ENCODE measurements at regions not wholly inside any gene's neighbourhood (a gene's known extent, or its start where the extent isn't known, plus 50 kb on each side); places are given as distances from the start of the nearest gene placed in this dataset.

GRCh38 chr2:195411219-195411687 lies 245.8 kb upstream of the SLC39A10 start:
- TF ChIP-seq CTCF (IDR thresholded peaks at IDR 0.05) = no peak
- Histone ChIP-seq H3K4me3 (no peak overlapping the region), H3K27ac (no peak overlapping the region)
- DNase-seq (ENCODE audit: low spot score) = no peak

- DNase-seq (ENCODE audit: low spot score) = no peak
- TF ChIP-seq CTCF (IDR thresholded peaks at IDR 0.05) = no peak
- H3K4me3 ChIP-seq = no peak overlapping the region
- H3K27ac ChIP-seq = no peak overlapping the region
Observed at GRCh38 chr2:195410074-195410671, 246.9 kb upstream of the SLC39A10 start.

GRCh38 chr2:195408811-195409210 lies 248.2 kb upstream of the SLC39A10 start:
- no peak for TF ChIP-seq CTCF (IDR thresholded peaks at IDR 0.05)
- Histone ChIP-seq H3K4me3 (no peak overlapping the region), H3K27ac (no peak overlapping the region)
- DNase-seq (ENCODE audit: low spot score) = no peak

- no peak for DNase-seq (ENCODE audit: low spot score)
- TF ChIP-seq CTCF (IDR thresholded peaks at IDR 0.05) = no peak
- Histone ChIP-seq H3K27ac (no peak overlapping the region), H3K4me3 (no peak overlapping the region)
Observed at GRCh38 chr2:195408196-195408595, 248.8 kb upstream of the SLC39A10 start.

- H3K4me3 ChIP-seq = no peak overlapping the region
- no peak for DNase-seq (ENCODE audit: low spot score)
- no peak overlapping the region for H3K27ac ChIP-seq
- TF ChIP-seq CTCF (IDR thresholded peaks at IDR 0.05) = no peak
Observed at GRCh38 chr2:195407783-195408182, 249.2 kb upstream of the SLC39A10 start.

- Histone ChIP-seq H3K27ac (no peak overlapping the region), H3K4me3 (no peak overlapping the region)
- TF ChIP-seq CTCF (IDR thresholded peaks at IDR 0.05) = no peak
- DNase-seq (ENCODE audit: low spot score) = no peak
Observed at GRCh38 chr2:195406886-195407603, 250.0 kb upstream of the SLC39A10 start.

GRCh38 chr2:195404651-195405050 lies 252.4 kb upstream of the SLC39A10 start:
- no peak for TF ChIP-seq CTCF (IDR thresholded peaks at IDR 0.05)
- no peak for DNase-seq (ENCODE audit: low spot score)
- H3K27ac ChIP-seq = no peak overlapping the region
- H3K4me3 ChIP-seq = no peak overlapping the region
